ENCODE measurements at regions not wholly inside any gene's neighbourhood (a gene's known extent, or its start where the extent isn't known, plus 50 kb on each side); places are given as distances from the start of the nearest gene placed in this dataset.
A peak's percentile ranks its signal among the peaks of the same experiment; 100 is the strongest.

DNA sequence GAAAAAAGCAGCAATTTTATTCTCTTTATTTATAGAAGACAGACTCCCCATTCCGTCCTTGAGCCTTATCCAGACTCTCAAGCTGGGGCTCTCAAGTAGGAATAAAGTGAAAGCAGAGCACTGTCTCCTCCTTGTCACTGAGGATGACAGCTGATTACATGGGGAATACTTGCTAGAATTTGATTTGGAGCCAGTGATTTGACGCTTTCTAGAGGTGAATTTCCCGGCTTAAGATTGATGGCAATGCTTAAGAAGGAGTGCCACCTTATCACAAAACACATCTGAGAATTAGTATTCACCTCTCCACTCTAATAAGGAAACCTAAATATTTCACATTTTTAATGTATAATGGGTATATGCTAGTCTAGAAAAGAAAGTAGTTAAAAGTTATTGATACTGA lies 135.4 kb upstream of the SLC39A10 start:
- ATAC-seq (ENCODE audit: low read depth): no peak
- Histone ChIP-seq H3K27me3 (ENCODE audit: insufficient read depth, poor library complexity, severe bottlenecking) (no peaks in the 10 kb centered on the region), H3K9me3 (ENCODE audit: severe bottlenecking) (no peaks in the 10 kb centered on the region), H3K4me1 (ENCODE audit: insufficient read depth, poor library complexity, severe bottlenecking) (peaks cover 5% of the 10 kb centered on the region), H3K4me3 (ENCODE audit: severe bottlenecking) (no peak overlapping the region), H3K27ac (ENCODE audit: poor library complexity, severe bottlenecking) (peak overlapping the region; percentile 70), H3K36me3 (ENCODE audit: low read depth) (no peaks in the 10 kb centered on the region)
- TF ChIP-seq, protein P1, sequence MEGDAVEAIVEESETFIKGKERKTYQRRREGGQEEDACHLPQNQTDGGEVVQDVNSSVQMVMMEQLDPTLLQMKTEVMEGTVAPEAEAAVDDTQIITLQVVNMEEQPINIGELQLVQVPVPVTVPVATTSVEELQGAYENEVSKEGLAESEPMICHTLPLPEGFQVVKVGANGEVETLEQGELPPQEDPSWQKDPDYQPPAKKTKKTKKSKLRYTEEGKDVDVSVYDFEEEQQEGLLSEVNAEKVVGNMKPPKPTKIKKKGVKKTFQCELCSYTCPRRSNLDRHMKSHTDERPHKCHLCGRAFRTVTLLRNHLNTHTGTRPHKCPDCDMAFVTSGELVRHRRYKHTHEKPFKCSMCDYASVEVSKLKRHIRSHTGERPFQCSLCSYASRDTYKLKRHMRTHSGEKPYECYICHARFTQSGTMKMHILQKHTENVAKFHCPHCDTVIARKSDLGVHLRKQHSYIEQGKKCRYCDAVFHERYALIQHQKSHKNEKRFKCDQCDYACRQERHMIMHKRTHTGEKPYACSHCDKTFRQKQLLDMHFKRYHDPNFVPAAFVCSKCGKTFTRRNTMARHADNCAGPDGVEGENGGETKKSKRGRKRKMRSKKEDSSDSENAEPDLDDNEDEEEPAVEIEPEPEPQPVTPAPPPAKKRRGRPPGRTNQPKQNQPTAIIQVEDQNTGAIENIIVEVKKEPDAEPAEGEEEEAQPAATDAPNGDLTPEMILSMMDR (IDR thresholded peaks at IDR 0.05; ENCODE audit: poor library complexity, severe bottlenecking): no peak
- no peak for DNase-seq (ENCODE audit: low spot score)

DNA sequence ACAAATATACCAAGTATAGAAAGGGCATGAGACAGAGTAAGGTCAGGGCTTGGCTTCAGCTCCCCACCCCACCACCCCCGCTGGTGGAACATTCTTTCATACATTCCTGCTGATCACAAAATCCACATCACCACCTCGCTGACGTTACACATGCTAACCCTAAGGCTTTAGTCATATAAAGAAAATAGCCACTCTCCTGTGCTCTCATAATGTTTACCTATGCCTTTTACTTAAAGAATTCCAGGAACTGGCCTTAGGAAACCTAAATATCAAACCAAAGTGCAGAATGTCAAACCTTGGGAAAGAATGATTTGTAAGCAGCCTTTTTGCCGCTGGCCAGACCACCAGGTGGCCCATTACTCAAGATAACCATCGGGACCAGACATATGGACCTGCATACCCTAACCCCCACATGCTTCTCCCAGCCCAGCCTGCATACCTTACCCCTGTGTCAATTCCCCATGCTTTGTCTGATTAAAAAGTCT lies 136.3 kb upstream of the SLC39A10 start:
- TF ChIP-seq, protein P1 (IDR thresholded peaks at IDR 0.05; ENCODE audit: poor library complexity, severe bottlenecking): peak; percentile 9
- peak overlapping the region; percentile 70 for H3K27ac ChIP-seq (ENCODE audit: poor library complexity, severe bottlenecking)
- peak; percentile 95 for ATAC-seq (ENCODE audit: low read depth)
- H3K9me3 ChIP-seq (ENCODE audit: severe bottlenecking): no peaks in the 10 kb centered on the region
- H3K36me3 ChIP-seq (ENCODE audit: low read depth): no peaks in the 10 kb centered on the region
- no peak overlapping the region for H3K4me3 ChIP-seq (ENCODE audit: severe bottlenecking)
- DNase-seq (ENCODE audit: low spot score): peak; percentile 64
- H3K27me3 ChIP-seq (ENCODE audit: insufficient read depth, poor library complexity, severe bottlenecking): no peaks in the 10 kb centered on the region
- peaks cover 5% of the 10 kb centered on the region for H3K4me1 ChIP-seq (ENCODE audit: insufficient read depth, poor library complexity, severe bottlenecking)

DNA sequence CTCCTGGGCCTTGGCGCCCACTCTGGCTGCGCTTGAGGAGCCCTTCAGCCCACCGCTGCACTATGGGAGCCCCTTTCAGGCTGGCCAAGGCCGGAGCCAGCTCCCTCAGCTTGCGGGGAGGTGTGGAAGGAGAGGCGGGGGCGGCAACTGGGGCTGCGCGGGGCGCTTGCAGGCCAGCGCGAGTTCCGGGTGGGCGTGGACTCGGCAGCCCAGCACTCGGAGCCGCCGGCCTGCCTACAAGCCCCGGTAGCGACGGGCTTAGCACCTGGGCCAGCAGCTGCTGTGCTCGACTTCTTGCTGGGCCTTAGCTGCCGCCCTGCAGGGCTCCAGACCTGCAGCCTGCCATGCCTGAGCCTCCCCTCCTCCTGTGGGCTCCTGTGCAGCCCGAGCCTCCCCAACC lies 141.5 kb upstream of the SLC39A10 start:
- Histone ChIP-seq H3K36me3 (ENCODE audit: low read depth) (no peaks in the 10 kb centered on the region), H3K9me3 (ENCODE audit: severe bottlenecking) (no peaks in the 10 kb centered on the region), H3K27me3 (ENCODE audit: insufficient read depth, poor library complexity, severe bottlenecking) (no peaks in the 10 kb centered on the region), H3K27ac (ENCODE audit: poor library complexity, severe bottlenecking) (no peak overlapping the region), H3K4me3 (ENCODE audit: severe bottlenecking) (no peak overlapping the region), H3K4me1 (ENCODE audit: insufficient read depth, poor library complexity, severe bottlenecking) (no peaks in the 10 kb centered on the region)
- TF ChIP-seq, protein P1 (IDR thresholded peaks at IDR 0.05; ENCODE audit: poor library complexity, severe bottlenecking): no peak
- DNase-seq (ENCODE audit: low spot score) (no peak), ATAC-seq (ENCODE audit: low read depth) (no peak)

DNA sequence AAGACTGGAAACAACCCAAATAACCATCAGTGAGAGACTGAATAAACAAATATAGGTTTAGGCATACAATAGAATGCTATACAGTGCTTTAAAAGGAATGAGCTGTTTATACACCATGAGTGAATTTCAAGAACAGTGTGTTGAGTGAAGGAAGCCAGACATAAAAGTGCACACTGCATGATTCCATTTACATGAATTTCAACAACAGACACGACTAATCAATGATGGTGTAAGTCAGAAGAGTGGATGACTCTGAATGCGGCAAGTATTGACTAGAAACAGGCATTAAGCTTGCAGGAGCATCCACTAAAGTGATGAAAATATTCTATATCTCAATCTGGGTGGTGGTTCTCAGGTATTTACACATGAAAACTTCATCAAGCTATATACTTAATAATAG lies 142.7 kb upstream of the SLC39A10 start:
- Histone ChIP-seq H3K4me1 (ENCODE audit: insufficient read depth, poor library complexity, severe bottlenecking) (no peaks in the 10 kb centered on the region), H3K27ac (ENCODE audit: poor library complexity, severe bottlenecking) (no peak overlapping the region), H3K4me3 (ENCODE audit: severe bottlenecking) (no peak overlapping the region), H3K9me3 (ENCODE audit: severe bottlenecking) (no peaks in the 10 kb centered on the region), H3K36me3 (ENCODE audit: low read depth) (no peaks in the 10 kb centered on the region), H3K27me3 (ENCODE audit: insufficient read depth, poor library complexity, severe bottlenecking) (no peaks in the 10 kb centered on the region)
- DNase-seq (ENCODE audit: low spot score): no peak
- ATAC-seq (ENCODE audit: low read depth): no peak
- TF ChIP-seq, protein P1 (IDR thresholded peaks at IDR 0.05; ENCODE audit: poor library complexity, severe bottlenecking): no peak

DNA sequence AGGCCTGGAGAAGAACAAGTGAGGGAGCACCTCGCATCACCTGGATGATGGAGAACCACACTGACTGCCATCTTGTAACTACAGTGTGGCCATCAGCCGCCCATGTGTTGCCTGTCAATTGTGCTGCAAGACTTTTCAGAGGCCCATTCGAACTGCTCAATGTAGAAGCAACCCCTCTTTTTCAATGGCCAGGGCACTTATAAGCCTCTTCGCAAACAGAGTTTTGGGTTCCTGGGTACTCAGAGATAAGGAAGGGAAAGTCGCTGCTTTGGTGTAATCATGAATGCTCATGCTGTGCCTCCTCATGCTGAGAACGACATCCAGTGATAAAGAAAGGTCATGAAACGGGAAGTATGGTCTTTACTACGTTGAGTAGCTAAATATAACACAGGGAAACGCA lies 143.9 kb upstream of the SLC39A10 start:
- Histone ChIP-seq H3K4me1 (ENCODE audit: insufficient read depth, poor library complexity, severe bottlenecking) (no peaks in the 10 kb centered on the region), H3K27me3 (ENCODE audit: insufficient read depth, poor library complexity, severe bottlenecking) (no peaks in the 10 kb centered on the region), H3K9me3 (ENCODE audit: severe bottlenecking) (no peaks in the 10 kb centered on the region), H3K27ac (ENCODE audit: poor library complexity, severe bottlenecking) (no peak overlapping the region), H3K4me3 (ENCODE audit: severe bottlenecking) (no peak overlapping the region), H3K36me3 (ENCODE audit: low read depth) (no peaks in the 10 kb centered on the region)
- no peak for DNase-seq (ENCODE audit: low spot score)
- ATAC-seq (ENCODE audit: low read depth): no peak
- TF ChIP-seq, protein P1 (IDR thresholded peaks at IDR 0.05; ENCODE audit: poor library complexity, severe bottlenecking): no peak
